Glomerular visceral epithelial cell (primary cell): ENCODE measurements at regions not wholly inside any gene's neighbourhood (a gene's known extent, or its start where the extent isn't known, plus 50 kb on each side); places are given as distances from the start of the nearest gene placed in this dataset.

Experiments used
- DNase-seq: peaks from one replicate; pipeline ENCODE4 v3.0.0-alpha.2; 2016; ENCODE audit errors: extremely low spot score

GRCh38 chr2:163456953-163457743, 278.7 kb downstream of the FIGN start:
- DNase-seq: no peak

GRCh38 chr2:163455815-163456214, 280.0 kb downstream of the FIGN start:
- peak; percentile 10 for DNase-seq

DNA sequence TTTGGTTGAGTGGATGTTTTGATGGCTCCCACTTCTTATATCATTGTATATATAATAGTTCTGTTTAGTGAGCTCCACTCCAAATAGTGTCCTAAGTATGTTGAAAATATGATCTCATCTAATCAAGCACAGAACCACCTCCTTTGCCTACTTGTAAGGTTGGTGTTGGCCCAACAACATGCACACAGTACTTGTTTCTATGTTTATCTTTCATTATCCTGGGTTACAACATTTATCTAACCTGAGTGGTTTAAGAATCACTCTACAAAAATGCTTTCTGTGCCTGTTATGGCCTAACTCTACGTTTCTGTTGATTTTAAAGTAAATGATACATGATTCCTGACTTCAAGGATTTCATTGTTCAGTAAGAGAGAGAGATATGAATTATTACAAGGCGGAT, 281.9 kb downstream of the FIGN start:
- DNase-seq: no peak

GRCh38 chr2:163441603-163442002, 294.2 kb downstream of the FIGN start:
- no peak for DNase-seq

DNA sequence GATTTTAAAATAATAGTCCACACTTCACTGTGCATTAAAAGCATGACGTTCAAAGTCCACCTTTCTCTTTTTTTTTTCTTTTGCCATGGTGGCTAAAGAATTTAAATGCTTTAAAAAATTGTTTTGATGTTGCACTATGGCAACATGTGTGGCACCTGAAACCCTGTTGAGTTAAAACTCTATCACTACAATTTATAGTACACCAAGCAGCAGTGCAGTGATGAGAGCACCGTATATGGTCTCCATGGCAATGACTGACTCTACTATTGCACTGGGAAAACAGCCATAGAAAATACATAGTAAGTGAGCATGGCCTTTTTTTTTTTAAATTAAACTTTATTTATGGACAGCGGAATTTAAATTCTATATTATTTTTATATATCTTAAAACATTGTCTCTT, 298.8 kb downstream of the FIGN start:
- DNase-seq: no peak

- no peak for DNase-seq
Measured at GRCh38 chr2:163428187-163428586, 307.6 kb downstream of the FIGN start.

DNA sequence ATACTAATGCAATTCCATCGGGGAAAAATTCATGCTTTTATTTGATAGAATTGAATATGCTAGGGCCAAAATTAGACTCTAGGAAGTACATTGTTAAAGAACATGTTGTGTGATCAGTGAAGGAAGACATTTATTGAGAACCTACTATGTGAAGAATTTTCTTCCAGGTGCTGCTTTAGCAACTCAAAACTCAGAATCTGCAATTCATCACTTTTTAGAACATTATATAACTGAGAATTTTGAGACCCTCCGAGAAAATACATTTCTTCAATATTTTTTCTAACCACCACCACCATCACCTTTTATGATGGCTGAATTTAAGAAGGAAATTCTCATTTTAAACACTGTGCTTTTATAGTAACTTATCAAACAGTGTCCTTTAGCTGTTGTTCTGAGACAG, 315.2 kb downstream of the FIGN start:
- no peak for DNase-seq

DNA sequence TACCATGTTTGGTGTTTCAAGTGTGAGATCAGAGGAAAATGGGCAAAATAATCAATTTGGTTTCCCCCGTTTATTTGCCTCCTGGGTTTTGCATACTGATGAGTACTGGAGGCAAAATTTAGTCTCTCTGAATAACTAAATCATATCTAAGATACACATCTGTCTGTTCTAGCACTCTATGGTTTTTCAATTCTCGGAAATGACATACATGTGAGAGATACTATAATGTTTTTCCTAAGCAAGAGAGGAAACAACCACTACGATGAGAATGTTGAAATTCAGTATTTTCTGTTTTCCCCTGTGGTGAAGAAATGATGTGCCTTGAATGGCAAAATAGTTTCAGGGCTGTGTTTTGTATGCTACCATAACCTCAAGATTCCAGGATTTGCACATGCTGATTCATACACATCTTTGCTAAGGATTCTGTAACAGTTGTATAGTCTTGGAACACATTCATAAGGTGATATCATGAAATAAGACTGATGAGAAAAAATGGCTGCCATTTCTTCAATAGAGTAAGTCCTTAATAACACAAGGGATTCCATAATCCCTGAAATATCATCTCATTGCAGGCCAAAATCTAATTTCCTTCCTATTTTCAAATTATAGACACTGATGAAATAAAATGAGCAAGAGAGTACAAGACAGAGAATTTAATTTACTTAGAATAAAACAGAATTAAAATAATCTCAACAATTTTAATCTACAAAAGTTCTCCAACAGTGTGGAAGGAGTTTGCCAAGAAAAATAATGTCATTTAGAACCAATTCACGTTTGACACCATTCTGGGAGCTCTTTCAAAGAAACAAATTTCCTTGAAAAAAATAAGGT, 316.6 kb downstream of the FIGN start:
- no peak for DNase-seq

DNA sequence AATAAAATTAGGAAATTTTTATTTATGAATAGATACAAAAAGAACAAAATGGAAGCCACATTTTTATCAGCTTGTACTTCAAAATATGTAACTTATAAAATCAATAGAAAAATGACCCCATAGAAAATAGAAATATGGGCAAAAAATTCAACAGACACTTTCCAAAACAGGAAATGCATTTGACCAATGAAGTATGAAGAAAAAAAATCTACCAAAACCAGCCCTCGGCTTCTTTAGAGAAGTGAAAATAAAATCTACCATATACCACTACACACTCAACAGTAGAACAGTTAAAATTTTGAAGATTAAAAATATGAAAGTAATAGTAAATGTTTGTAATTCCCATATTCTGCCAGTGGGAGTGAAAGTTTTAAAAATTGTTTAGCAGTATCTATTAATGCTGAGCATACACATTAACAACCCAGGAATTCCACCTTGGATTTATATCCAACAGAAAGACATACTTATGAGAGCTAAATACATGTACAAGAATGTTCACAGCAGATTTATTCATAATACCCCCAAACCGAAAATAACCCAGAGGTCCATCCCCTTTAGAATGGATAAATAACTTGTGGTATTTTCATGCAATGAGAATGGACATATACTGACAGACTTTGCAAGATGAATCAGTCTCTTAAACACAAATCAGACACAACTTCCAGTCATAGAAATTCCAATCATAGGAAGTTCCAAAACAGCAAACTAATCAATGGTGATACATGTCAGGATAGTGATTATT, 318.0 kb downstream of the FIGN start:
- DNase-seq: no peak

- DNase-seq: no peak
Measured at GRCh38 chr2:163414121-163414520, 321.7 kb downstream of the FIGN start.

DNA sequence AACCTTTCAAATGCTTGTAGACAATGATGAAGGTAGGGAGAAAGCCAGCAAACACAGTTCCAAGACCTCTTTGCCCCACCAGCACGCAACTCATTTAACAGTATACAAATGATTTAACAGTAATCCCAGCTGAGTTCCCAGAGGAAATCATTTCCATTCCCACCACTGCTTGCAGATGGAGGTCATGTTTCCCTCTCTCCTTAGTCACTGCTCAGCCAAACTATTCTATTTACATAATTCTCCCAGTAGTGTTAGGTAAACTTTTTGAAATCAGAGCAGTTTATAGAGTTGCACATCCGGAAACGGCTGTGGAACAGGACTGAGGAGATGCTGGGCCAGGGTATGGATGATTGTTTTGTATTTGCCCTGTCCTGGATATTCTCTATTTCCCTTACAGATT, 328.5 kb downstream of the FIGN start:
- DNase-seq: no peak

DNA sequence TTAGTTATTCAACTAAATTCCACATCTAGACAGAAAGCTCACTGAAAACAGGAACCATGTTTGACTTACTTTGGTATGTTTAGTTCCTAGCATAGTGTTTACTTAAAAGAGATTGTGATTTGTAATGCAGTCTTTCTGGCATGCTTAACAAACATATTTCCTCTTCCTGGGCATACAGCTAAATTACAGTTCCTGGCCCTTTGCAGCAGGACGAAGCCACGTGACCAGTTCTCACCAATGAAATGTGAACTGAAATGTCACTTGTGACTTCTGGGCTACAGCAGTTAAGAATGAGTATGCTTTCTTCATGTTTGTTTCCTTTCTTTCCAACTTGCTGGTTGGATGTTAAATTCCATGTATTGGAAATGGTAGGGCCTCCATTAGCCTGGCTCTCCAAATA, 330.5 kb downstream of the FIGN start:
- no peak for DNase-seq

GRCh38 chr2:163401481-163401880, 334.3 kb downstream of the FIGN start:
- DNase-seq: peak; percentile 43

- no peak for DNase-seq
Measured at GRCh38 chr2:163397451-163397850, 338.4 kb downstream of the FIGN start.

- no peak for DNase-seq
Measured at GRCh38 chr2:163395602-163396001, 340.2 kb downstream of the FIGN start.

DNA sequence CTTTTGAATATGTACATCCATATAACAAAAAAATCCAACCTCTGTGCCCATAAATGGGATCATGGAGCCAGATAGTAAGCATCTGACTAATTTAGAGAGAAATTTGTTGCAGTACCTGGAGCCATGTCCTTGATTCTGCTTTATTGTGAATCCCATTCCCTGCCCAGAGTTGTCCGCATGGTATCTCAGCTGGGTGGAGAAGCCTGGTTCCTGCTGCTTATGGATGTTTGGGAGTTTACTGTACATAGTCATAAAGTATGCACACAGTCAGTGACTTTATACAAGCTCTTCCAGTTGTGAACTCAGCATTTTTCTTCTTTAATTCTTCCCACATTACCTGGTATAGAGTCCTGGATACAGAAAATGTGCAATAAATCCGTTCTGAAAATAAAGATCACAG, 346.0 kb downstream of the FIGN start:
- no peak for DNase-seq

- DNase-seq: no peak
Measured at GRCh38 chr2:163375472-163375871, 360.3 kb downstream of the FIGN start.

DNA sequence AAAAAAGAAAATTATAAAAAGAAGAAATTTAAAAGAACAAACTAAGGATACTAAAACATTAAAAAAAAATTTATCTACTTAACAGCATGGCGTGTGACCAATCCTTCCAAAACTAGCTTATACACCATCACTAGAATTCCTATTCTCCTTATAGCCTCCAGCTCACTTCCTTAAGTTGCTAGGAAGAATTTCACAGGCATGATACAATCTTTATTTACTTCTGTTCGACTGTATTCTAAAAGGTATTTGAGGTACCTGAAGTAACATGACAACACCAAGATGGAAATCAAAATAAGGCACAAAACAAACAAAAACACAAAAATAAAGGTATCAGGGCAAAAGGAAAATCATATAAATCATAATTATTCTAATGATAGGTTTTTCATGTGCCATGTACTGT, 360.7 kb downstream of the FIGN start:
- no peak for DNase-seq

GRCh38 chr2:163374282-163374681, 361.5 kb downstream of the FIGN start:
- DNase-seq: no peak

DNA sequence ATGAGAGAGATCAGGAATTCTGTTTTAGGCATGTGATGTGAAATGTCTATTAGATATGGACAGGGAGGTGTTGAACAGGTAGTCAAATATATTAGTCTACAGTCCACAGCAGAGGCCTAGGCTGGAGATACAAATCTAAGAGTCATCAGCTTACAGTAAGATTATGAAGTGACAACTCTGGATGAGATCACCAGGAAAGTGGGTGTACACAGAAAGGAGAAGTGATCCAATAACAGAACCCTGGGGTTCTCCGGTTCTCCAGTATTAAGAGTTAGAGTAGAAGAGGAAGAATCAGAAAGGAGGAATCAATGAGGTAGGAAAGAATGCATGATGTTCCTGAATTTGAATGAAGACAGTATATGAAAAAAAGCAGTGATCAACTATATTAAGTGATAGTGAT, 362.3 kb downstream of the FIGN start:
- DNase-seq: no peak

DNA sequence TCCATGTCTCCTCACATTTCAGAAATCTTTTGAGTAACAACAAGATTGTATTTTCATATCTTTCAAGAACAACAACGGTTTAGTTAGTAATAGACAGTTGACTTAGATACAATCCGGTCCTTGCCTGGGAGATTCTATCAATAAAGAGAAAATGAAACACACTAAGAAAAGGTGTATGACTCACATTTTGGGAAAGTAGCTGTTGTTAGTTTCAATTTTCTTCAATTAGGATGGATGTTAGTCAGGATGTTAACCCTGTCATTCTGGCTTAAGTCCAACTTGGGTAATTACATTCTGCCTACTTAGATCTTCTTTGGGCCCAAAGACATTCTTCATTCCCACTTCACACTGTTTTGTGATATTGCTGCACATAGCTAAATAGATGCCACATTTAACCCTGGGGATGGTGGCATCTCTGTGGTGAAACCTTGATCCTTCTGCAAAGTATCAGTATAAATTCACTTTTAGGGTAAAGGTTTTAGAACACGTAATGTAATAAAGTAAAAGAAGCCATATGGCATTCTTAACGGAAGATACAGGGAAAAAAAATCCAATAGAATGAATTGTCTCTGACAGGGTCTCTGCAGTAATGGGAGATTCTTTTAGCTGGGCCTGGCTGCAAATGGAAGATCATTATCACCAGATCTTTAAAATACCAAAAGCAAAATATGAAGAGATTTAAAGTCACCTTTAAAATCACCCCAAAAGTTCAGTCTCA, 365.5 kb downstream of the FIGN start:
- DNase-seq: no peak

- DNase-seq: no peak
Measured at GRCh38 chr2:163369111-163369510, 366.7 kb downstream of the FIGN start.
